Loucy (cell line): ENCODE measurements at regions not wholly inside any gene's neighbourhood (a gene's known extent, or its start where the extent isn't known, plus 50 kb on each side); places are given as distances from the start of the nearest gene placed in this dataset.

Experiments used
- EZH2phosphoT487 ChIP-seq: fragments of 200-600 bp; IDR thresholded peaks from 2 replicates; pipeline ENCODE4 v1.6.1; 2018; ENCODE audit warnings: antibody characterized with exemption, mild to moderate bottlenecking, moderate library complexity, borderline replicate concordance
- TF ChIP-seq, protein P1 (sequence below): fragments of 200-600 bp; sonication (generic); conservative IDR thresholded peaks from 2 replicates; pipeline ENCODE4 v1.5.1; 2014; ENCODE audit warnings: mild to moderate bottlenecking, antibody characterized with exemption, low read length

DNA sequence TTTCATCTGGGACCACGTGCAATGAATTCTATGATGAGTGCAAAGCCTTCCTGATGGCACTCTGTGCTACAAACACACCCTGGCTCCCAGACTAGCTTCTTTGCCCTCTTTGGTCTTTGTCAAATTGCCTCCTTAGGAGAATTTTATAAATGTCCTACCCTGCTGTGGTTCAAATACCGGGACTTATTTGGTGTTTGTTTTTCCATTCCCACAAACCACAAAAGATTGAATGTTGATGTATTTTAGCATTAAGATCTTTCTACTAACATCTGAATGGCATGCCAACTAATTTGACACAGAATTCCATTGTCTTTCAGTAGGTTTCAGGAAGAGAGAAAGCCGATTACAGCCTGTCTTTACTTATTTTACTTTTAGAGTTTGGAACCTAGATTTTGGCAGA, 424.2 kb upstream of the SLC35B3 start:
- TF ChIP-seq, protein P1, sequence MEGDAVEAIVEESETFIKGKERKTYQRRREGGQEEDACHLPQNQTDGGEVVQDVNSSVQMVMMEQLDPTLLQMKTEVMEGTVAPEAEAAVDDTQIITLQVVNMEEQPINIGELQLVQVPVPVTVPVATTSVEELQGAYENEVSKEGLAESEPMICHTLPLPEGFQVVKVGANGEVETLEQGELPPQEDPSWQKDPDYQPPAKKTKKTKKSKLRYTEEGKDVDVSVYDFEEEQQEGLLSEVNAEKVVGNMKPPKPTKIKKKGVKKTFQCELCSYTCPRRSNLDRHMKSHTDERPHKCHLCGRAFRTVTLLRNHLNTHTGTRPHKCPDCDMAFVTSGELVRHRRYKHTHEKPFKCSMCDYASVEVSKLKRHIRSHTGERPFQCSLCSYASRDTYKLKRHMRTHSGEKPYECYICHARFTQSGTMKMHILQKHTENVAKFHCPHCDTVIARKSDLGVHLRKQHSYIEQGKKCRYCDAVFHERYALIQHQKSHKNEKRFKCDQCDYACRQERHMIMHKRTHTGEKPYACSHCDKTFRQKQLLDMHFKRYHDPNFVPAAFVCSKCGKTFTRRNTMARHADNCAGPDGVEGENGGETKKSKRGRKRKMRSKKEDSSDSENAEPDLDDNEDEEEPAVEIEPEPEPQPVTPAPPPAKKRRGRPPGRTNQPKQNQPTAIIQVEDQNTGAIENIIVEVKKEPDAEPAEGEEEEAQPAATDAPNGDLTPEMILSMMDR = no peak
- TF ChIP-seq EZH2phosphoT487 = no peak
